Heart left ventricle (tissue), 13 donors: ENCODE measurements at regions not wholly inside any gene's neighbourhood (a gene's known extent, or its start where the extent isn't known, plus 50 kb on each side); places are given as distances from the start of the nearest gene placed in this dataset.

Experiments
- CTCF ChIP-seq, 12 donors: fragments of 200-600 bp; sonication (generic) in 4 of 12; IDR thresholded peaks; one replicate each; pipeline versions ENCODE4 v1.5.0 to v1.8.0; 2018 to 2022; ENCODE audit warnings: antibody characterized with exemption in 12 of 12, mild to moderate bottlenecking in 5 of 12
- POLR2A ChIP-seq, 2 donors: fragments of 450-650 bp; IDR thresholded peaks; one replicate each; pipeline ENCODE4 v1.6.1; 2017; ENCODE audit warnings: antibody characterized with exemption in 2 of 2, mild to moderate bottlenecking in 2 of 2, moderate library complexity in 2 of 2
- donor health status: ischemic (EF 13 %, LVEDD 7.1; RV severe dilation, severe dysfunction).
- donor health status: DM: no; HTN: yes; CAD: no.
- donor health status: DM: no; HTN: no; CAD: no.
- donor health status: ischemic (EF 25% LVEDD 6.9; RV normal size, moderate dysfunction).
- donor health status: ischemic (EF 25% LVEDD 5.7; RV mildly dilated, moderate dysfunction).
- donor health status: ischemic (EF 35%, LVEDD 5.7; RV mildly dilated, moderate dysfunction).
- donor health status: nonischemic (EF 11% LVEDD 7.7; RV severe dilation, severe dysfunction).
- donor health status: DM: yes; HTN: yes; CAD: no.
- donor health status: PGD.
- donor health status: ischemic (EF 29% LVEDD 5.4; RV normal size, mild dysfunction).
- donor health status: nonischemic (EF 23%, LVEDD 6.1; RV moderate dilation, normal function).

- TF ChIP-seq CTCF (IDR thresholded peaks at IDR 0.05) = no peak
- no peak for TF ChIP-seq POLR2A (IDR thresholded peaks at IDR 0.05)
Measured at GRCh38 chr18:61710082-61710620, 182.7 kb downstream of the RNF152 start.
